HUES48 (cell line): ENCODE measurements at regions not wholly inside any gene's neighbourhood (a gene's known extent, or its start where the extent isn't known, plus 50 kb on each side); places are given as distances from the start of the nearest gene placed in this dataset.

Source experiments
- H3K27ac ChIP-seq: one replicate; pipeline ENCODE4 v1.7.0; 2013; ENCODE audit warnings: low read depth, low read length, inconsistent platforms
- H3K27me3 ChIP-seq: 2 replicates; pipeline ENCODE4 v1.6.1; 2013; ENCODE audit warnings: mild to moderate bottlenecking, low read length; ENCODE audit not compliant: control insufficient read depth, insufficient read depth
- H3K36me3 ChIP-seq: 2 replicates; pipeline ENCODE4 v1.6.1; 2013; ENCODE audit warnings: low read length; ENCODE audit not compliant: control insufficient read depth, insufficient read depth
- H3K4me1 ChIP-seq: 2 replicates; pipeline ENCODE4 v1.6.1; 2013; ENCODE audit warnings: mild to moderate bottlenecking, low read length; ENCODE audit not compliant: control insufficient read depth, insufficient read depth
- H3K4me3 ChIP-seq: 2 replicates; pipeline ENCODE4 v1.5.1; 2013; ENCODE audit warnings: mild to moderate bottlenecking, low read depth, low read length
- H3K9ac ChIP-seq: 2 replicates; pipeline ENCODE4 v1.6.1; 2013; ENCODE audit warnings: mild to moderate bottlenecking, low read depth, low read length, moderate library complexity
- H3K9me3 ChIP-seq: 2 replicates; pipeline ENCODE4 v1.6.1; 2013; ENCODE audit warnings: low read length; ENCODE audit not compliant: control insufficient read depth, insufficient read depth

- Histone ChIP-seq H3K9ac (no peak overlapping the region), H3K4me3 (no peak overlapping the region), H3K4me1 (peaks cover 19% of the 10 kb centered on the region), H3K36me3 (no peaks in the 10 kb centered on the region), H3K9me3 (no peaks in the 10 kb centered on the region; the same call in 1 of the 2 replicates), H3K27ac (no peak overlapping the region), H3K27me3 (no peaks in the 10 kb centered on the region)
Measured at GRCh38 chr10:10647331-10647730, 370.3 kb upstream of the CELF2 start.

- no peaks in the 10 kb centered on the region for H3K27me3 ChIP-seq
- no peaks in the 10 kb centered on the region for H3K4me1 ChIP-seq
- no peak overlapping the region for H3K9ac ChIP-seq
- H3K36me3 ChIP-seq = no peaks in the 10 kb centered on the region
- no peak overlapping the region for H3K27ac ChIP-seq
- H3K4me3 ChIP-seq = no peak overlapping the region
- no peaks in the 10 kb centered on the region for H3K9me3 ChIP-seq
Measured at GRCh38 chr10:10657139-10657760, 360.4 kb upstream of the CELF2 start.

- H3K27me3 ChIP-seq = no peaks in the 10 kb centered on the region
- H3K9ac ChIP-seq = no peak overlapping the region
- H3K4me3 ChIP-seq = no peak overlapping the region
- no peaks in the 10 kb centered on the region for H3K4me1 ChIP-seq
- H3K27ac ChIP-seq = no peak overlapping the region
- no peaks in the 10 kb centered on the region for H3K36me3 ChIP-seq
- H3K9me3 ChIP-seq = no peaks in the 10 kb centered on the region
Measured at GRCh38 chr10:10658172-10658785, 359.4 kb upstream of the CELF2 start.

- no peaks in the 10 kb centered on the region for H3K36me3 ChIP-seq
- no peak overlapping the region for H3K4me3 ChIP-seq
- H3K27me3 ChIP-seq = no peaks in the 10 kb centered on the region
- H3K9me3 ChIP-seq = no peaks in the 10 kb centered on the region
- no peak overlapping the region for H3K9ac ChIP-seq
- no peak overlapping the region for H3K27ac ChIP-seq
- H3K4me1 ChIP-seq = no peaks in the 10 kb centered on the region
Measured at GRCh38 chr10:10660054-10660453, 357.6 kb upstream of the CELF2 start.

GRCh38 chr10:10661176-10661575, 356.5 kb upstream of the CELF2 start:
- Histone ChIP-seq H3K27me3 (no peaks in the 10 kb centered on the region), H3K4me1 (no peaks in the 10 kb centered on the region), H3K9me3 (no peaks in the 10 kb centered on the region), H3K9ac (no peak overlapping the region), H3K4me3 (no peak overlapping the region), H3K36me3 (no peaks in the 10 kb centered on the region), H3K27ac (no peak overlapping the region)

GRCh38 chr10:10662716-10663408, 354.8 kb upstream of the CELF2 start:
- H3K4me1 ChIP-seq = no peaks in the 10 kb centered on the region
- H3K36me3 ChIP-seq = no peaks in the 10 kb centered on the region
- H3K27me3 ChIP-seq = no peaks in the 10 kb centered on the region
- H3K9me3 ChIP-seq = no peaks in the 10 kb centered on the region
- no peak overlapping the region for H3K4me3 ChIP-seq
- no peak overlapping the region for H3K9ac ChIP-seq
- H3K27ac ChIP-seq = no peak overlapping the region

GRCh38 chr10:10663622-10664021, 354.1 kb upstream of the CELF2 start:
- Histone ChIP-seq H3K27ac (no peak overlapping the region), H3K4me1 (no peaks in the 10 kb centered on the region), H3K36me3 (no peaks in the 10 kb centered on the region), H3K27me3 (no peaks in the 10 kb centered on the region), H3K9me3 (no peaks in the 10 kb centered on the region), H3K4me3 (no peak overlapping the region), H3K9ac (no peak overlapping the region)

- Histone ChIP-seq H3K36me3 (no peaks in the 10 kb centered on the region), H3K9me3 (no peaks in the 10 kb centered on the region), H3K4me3 (no peak overlapping the region), H3K9ac (no peak overlapping the region), H3K27ac (no peak overlapping the region), H3K4me1 (no peaks in the 10 kb centered on the region), H3K27me3 (no peaks in the 10 kb centered on the region)
Measured at GRCh38 chr10:10665750-10666149, 351.9 kb upstream of the CELF2 start.

GRCh38 chr10:10667466-10667865, 350.2 kb upstream of the CELF2 start:
- H3K4me1 ChIP-seq = no peaks in the 10 kb centered on the region
- H3K4me3 ChIP-seq = no peak overlapping the region
- H3K9me3 ChIP-seq = no peaks in the 10 kb centered on the region
- no peaks in the 10 kb centered on the region for H3K27me3 ChIP-seq
- H3K36me3 ChIP-seq = no peaks in the 10 kb centered on the region
- no peak overlapping the region for H3K27ac ChIP-seq
- no peak overlapping the region for H3K9ac ChIP-seq

- no peak overlapping the region for H3K4me3 ChIP-seq
- H3K4me1 ChIP-seq = no peaks in the 10 kb centered on the region
- H3K9ac ChIP-seq = no peak overlapping the region
- H3K36me3 ChIP-seq = no peaks in the 10 kb centered on the region
- peaks cover 7% of the 10 kb centered on the region for H3K9me3 ChIP-seq
- H3K27ac ChIP-seq = no peak overlapping the region
- no peaks in the 10 kb centered on the region for H3K27me3 ChIP-seq
Measured at GRCh38 chr10:10676972-10677371, 340.7 kb upstream of the CELF2 start.

- no peaks in the 10 kb centered on the region for H3K27me3 ChIP-seq
- H3K9ac ChIP-seq = no peak overlapping the region
- no peak overlapping the region for H3K4me3 ChIP-seq
- H3K9me3 ChIP-seq = peaks cover 7% of the 10 kb centered on the region
- H3K27ac ChIP-seq = no peak overlapping the region
- H3K4me1 ChIP-seq = no peaks in the 10 kb centered on the region
- H3K36me3 ChIP-seq = no peaks in the 10 kb centered on the region
Measured at GRCh38 chr10:10677479-10677878, 340.2 kb upstream of the CELF2 start.
